ENCODE measurements at regions not wholly inside any gene's neighbourhood (a gene's known extent, or its start where the extent isn't known, plus 50 kb on each side); places are given as distances from the start of the nearest gene placed in this dataset.

DNA sequence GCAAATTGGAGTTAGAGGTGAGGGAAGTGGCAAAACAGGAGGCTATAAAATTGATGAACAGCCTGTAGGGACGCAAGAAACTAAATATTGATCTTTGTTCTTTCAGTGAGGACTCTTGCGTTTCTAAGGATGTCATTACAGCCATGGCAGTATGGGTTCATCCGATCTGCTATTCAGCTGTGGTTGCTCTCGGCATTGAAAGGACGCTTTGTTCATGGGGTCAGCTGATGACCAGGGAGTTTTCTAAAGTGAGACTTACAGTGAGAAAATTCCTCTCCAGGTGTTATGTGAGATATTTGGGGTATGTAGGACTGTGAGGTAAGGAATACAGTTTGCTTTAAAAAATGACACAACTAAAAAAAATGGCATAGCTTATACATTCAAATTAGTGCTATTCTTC lies 52.7 kb upstream of the PELI1 start:
- DNase-seq: peak; percentile 25

DNA sequence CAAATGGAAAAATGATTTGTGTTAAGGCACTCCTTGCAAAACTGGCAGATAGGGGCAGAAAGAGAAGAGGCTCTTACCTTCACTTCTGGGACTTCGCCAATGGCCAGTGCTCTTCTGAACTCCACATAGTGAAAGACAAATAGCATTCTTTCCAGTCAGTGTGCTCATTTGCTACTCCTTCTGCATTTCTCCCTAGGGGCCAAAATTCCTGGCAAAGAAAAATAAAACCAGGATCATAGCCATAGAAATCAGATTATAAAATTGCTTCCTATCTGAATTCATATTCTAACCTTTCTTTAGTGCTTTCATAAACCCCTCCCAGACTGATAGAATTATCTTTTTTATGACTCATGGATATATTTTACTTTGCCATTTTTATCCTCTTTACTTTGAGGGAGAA lies 56.9 kb upstream of the PELI1 start:
- DNase-seq: no peak

DNA sequence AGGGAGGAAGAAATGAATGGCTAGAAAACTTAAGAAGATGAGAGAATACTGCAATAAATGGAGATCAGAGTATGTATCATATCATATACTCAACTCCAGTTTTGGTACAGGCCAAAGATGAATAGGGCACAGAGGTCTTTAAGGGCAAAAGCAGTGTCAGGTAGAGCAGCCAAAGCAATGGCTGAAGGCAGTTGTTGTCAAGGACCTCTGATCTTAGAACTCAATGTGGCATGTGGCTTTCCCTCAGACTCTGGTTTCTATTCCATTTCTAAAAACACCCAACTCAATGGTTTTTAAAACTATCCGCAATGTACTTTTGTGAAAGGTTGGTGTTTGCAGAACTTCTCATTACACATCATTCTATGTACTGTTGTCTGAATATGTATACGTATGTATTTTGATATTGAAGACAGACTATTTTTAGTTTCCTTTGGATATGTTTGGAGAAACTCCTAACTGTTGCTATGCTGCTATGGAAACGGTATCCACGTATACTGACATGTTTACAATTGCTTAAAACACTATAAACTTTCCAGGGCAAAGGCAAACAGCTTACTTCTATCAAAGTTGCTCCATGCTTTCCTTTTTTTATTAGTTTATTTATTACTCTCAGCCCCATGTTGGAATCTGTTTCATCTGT lies 58.1 kb upstream of the PELI1 start:
- no peak for DNase-seq

DNA sequence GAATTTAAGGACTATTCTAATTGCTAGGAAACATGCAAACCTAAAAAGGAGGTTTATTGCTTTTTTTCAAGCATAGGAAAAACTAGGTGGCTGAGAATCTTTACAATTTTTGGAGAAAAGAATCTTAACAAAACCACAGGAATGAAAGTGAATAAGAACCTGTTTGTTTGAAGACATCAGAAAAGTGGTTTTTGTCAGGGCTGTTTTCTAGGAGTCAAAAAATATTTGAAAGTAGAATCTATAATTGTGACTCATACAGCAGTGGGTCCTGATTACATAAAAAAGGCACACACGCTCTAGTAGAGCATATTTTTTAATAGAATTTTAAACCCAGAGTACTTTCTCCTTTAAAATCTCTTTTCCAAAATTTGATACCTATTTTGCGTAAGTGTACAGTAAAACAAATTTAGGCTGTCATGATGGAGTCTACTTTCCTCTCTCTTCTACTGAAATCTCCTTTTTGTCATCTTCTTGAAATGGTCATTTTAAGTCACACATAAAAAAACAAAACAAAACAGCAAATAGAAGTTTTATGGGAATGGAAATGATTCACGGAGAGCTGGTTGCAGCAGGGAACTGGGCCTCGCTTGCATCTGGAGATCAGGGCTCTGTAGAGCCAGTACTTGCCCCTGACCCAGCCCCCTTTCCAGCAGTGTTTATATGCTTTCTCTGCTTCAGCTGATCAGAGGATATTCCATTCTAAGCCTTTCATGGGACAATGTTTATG lies 59.1 kb upstream of the PELI1 start:
- no peak for DNase-seq

DNA sequence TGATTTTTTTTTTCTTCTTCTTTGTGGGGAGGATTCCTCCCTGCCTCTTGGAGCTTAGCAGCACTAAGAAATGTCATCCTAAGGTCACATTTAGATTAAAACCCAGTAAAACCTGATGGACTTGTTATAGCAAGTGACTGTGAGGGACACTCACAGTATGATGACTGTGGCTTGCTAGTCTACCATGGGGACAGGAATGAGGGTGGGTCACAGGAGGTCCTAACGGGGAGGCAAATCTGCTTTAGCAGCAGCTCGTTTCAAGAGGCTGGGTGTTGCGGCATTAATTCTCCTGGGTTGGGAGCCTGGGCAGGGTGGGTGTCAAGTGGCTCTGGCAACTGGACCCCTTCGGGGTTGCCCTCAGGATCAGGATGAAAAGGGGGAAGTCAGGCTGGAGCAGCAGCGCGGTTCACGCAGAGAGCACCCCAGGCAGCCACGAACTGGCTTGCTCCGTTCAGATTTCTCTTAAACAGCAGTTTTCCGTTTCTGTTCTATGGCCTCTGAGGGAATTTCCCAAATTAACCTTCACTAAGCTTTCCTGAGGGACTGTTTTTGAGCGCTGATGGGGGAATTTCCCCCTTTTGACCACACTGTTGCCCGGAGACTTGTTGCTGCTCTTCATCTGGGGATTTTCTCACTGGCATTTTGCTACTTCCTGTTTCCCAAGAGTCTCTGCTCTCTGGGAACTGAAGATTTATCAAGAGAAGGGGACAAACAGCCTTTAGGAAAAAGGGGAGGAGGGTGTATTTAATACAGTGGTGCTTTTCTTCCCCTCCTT lies 59.8 kb upstream of the PELI1 start:
- peak; percentile 56 for DNase-seq

DNA sequence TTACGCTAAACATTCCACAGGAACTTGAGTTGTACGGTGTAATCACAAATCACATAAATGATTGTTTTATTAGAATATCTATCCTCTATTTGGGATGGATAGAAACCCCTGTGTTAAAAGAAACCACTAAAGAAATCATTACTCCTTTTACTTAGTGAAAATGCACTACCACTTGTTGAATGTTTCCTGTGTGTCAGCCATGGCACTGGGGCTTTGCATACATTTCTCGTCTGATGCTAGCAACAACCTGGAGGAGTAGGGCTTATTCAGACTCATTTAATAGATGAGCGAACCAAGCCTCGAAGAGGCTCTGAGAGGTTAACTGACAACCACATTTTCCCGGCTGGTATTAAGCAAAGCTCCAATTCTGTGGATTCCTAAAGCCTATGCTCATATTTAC lies 60.5 kb upstream of the PELI1 start:
- DNase-seq: no peak

DNA sequence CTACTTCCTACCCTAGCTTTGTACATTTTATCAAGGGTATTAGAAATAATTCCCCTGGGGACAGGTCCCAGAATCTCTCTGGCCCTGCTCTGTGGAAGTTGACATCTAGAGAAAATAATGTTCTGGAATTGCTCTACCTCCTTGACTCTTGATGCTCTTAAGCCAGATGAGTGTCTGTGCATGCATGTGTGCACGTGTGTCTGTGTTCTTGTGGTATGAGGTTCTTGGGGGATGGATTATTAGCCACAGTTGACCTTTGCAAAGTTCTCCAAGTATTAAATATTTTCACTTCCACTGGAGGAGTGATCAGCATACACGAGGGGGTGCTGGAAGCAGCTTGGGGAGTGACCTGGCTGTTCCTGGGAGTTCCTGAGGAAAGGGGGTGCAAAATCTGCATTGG lies 61.2 kb upstream of the PELI1 start:
- DNase-seq: no peak

DNA sequence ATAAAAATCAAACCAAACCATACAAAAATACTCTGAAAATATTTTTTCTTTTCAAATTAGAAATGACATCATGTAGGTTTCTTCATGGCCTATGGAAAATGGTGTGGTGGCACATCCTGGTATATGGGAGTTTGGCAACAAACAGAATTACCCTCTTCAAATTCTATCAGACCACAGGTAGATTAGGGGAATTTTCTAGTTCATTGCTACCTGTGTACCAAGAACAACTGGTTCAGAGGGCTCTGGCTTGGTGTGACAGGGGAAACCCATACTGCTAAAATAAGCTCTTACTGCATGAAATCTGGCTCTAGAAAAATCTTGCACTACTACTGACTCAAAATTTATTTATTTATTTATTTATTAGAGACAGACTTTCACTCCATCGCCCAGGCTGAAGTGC lies 63.4 kb upstream of the PELI1 start:
- no peak for DNase-seq

DNA sequence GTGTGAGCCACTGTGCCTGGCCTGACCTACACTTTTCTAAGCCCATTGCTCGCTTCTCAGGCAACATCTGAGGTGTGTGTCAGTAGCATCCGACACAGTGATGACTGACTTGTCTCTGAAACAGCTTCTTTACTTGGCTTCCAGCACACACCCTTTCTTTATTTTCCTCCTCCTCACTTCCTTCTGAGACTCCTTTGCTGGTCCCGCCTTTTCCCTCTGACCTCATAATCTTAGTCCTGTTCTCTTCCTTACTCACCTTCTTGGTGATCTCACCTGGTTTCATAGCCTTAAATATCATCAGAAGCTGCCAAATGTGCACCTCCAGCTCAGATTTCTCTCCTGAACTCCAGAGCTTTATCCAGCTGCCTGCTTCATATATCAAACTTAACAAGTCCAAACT lies 66.6 kb upstream of the PELI1 start:
- no peak for DNase-seq

DNA sequence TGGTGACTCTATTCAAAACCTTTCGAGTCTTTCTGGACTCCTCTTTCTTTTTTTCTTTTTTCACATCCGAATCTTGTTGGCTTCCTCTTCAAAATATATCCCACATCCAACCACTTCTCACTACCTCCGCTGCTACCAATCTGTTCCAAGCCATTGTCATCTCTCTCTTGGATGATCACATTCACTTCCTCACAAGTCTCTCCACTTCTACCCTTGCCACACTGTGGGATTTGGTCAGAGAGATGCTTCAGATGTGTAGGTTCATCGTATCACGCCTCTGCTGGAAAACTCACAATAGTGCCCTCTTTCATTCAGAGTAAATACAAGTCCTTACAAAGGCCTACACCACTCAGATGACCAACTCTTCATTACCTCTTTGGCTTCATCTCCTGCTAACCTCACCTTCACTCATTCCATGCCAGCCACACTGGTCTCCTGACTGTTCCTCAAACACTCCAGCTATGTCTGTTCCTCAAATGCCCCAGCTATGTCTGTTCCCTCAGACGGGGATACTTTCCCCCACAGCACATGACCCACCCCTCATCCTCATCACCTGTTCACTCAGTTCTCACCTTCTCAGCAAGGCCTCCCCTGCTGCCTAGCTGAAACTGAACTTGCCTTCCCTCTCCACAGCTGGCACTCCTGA lies 67.2 kb upstream of the PELI1 start:
- no peak for DNase-seq

DNA sequence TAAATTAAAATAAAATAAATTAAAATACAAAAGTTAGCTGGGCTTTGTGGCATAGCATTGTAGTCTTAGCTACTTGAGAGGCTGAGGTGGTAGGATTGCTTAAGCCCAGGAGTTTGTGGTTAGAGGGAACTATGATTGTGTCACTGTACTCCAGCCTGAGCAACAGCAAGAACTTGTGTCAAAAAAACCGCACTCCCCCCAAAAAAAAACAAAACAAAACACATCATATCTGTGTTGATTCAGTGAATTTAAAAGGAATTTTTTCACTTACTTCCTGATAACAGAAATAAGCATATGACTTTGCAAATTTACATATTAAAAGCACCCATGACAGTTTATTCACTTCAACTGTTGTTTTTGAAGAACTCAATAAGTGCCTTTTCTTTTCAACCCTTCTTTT lies 68.1 kb upstream of the PELI1 start:
- DNase-seq: no peak

DNA sequence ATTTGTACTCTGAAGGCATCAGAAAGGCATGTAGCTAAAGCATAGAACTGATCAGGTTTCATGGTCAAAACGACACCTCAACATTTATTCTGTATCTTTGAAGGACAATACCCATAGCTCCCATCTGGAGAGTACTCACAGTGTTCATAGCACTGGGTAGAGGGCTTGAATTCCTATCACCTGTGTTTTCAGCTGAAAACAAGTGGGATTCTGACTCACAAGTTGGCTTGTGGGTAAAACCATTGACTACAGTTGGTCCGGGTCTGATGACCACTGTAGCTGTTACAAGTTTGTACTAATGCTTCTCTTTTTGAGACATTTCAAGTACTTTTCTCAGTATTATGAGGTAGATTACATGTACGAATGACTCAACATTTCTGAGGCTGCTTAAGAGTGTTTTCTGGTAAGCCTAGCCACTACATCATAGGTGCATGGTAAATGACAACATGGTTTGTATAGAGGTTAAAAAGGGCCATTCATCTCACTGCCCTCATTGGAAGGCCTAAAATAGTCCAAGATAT lies 68.6 kb upstream of the PELI1 start:
- DNase-seq: no peak

DNA sequence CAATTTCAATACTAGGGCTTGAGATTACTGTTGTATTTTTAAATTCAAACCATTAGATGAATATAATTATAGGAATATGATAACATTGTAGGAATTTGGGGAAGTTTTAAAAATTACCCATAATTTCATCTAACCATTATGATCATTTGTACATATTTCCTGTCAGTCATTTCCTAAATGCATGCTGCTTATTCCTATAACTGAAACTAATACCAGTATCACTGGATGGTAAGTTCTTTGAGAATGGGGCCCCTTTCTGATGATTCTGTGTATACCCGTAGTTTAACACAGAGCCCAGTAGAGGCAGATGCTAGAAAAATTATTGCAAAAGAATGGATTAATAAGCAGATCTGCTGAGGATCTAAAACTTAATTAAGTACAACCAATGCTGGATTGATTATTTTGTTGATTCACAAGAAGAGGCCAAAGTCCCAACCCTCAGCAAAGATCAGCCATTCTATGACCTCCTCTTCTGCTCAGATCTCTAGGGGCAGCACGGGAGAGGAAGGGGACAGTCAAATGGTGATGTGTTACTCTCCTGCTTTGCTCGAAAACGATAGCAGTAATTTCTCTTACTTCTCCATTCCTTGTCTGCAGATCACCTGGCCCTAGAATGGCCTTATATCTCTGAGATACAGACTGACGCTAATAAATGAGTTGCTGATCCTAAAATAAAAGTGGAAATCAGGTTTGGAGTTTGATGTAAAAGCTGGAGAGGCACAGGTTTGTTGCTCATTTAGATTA lies 69.5 kb upstream of the PELI1 start:
- no peak for DNase-seq

DNA sequence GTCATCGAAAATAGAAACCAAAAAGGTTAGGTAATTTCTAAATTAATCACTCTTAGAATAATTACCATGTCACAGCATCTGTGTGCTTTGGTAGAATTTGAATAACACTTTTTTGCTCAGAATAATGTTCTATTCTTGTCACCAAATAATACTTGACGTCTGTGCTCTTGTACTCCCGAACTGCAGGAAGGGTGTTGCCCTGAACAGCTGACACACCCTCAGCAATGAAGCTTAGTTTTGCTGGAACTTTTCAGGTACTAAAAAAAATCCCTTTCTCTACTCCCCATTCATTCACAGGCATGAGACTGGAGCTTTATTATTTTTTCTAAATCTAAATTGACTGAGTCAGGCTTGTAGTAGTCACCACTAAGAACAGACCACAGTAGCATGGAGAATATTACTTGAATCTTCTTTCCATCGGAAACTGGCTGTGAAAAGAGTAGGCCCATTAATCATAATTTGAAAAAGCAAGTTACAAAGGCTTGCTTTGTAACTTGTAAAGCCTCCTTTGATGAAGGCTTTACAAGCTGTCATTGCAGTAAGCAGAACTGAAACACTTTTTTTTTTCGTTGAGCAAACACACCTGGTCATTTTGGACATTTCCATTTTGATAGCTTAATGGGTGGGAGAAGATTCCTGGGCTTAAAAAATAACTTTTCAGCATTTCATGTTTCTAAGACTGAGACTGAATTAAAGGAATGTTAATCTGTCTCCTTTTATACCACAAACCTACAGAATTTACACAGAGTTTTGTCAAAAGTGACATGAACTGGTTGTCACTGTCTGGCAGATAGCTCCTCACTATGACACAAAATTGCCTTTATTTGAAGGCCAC lies 70.3 kb upstream of the PELI1 start:
- DNase-seq: no peak

DNA sequence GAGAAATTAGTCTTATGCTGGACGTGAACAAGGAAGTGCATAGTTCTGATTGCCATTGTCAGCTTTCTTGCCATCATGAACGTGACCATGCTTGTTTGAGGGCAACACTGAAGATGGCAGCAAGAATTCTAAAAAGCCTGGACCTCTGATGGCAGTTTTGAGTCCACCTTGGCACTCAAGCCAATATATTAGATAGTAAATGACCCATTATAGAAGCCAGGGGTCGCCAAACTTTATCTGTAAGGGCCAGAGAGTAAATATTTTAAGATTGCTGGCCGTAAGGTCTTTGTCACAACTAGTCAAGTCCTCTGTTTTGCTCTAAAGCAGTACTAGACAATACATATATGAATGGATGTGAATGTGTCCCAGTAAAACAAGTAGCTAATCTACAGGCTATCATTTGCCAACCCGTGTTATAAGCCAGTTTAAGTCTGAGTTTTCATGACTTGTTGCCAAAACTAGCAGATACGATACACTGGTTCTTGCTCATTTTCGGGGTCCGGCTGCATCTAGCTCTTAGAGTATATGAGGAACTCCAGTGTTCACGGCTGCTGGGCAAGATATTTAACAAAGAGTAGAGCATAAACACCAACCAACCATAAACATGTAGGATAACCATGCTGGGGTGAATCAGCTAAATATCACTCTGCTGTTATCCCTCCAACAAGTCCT lies 73.1 kb upstream of the PELI1 start:
- no peak for DNase-seq

DNA sequence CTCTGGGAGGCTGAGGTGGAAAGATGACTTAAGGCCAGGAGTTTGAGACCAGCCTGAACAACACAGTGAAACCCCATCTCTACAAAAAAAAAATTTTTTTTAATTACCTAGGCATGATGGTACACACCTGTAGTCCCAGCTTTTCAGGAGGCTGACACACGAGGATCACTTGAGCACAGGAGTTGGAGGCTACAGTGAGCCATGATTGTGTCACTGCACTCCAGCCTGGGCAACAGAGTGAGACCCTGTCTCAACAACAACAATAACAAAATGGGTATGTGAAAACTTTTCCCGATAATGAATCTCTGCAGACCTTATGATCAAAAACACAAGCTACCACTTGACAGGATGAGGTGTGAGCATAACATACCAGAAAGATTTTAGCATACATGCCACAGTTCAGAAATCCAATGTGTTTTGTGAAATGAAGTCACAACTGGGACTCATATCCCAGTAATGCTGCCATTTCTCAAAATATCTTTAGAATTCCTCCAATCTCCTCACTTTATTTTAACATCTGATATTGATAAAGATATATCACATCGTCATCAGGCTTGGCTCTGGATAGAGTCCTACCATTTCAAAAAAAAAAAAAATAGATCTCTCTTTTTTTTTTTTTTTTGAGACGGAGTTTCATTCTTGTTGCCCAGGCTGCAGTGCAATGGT lies 74.0 kb upstream of the PELI1 start:
- DNase-seq: no peak

DNA sequence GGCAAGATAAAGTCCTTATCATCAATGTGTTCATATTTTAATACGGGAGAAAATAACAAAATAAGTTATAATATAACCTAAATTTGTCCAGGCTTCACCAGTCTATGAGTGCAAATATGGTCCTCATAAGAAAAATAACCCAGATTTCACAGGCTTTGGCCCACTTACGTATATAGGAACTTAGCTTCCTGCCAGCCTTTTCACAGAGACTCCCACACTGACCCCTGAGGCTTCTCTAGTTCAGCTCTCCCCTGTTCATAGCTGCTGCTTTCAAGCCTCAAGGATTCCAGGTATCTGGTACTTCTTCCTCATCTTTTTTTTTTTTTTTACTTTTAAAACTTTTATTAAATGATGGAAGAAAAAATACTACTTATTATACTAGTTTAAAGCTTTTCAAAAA lies 74.9 kb upstream of the PELI1 start:
- DNase-seq: no peak

DNA sequence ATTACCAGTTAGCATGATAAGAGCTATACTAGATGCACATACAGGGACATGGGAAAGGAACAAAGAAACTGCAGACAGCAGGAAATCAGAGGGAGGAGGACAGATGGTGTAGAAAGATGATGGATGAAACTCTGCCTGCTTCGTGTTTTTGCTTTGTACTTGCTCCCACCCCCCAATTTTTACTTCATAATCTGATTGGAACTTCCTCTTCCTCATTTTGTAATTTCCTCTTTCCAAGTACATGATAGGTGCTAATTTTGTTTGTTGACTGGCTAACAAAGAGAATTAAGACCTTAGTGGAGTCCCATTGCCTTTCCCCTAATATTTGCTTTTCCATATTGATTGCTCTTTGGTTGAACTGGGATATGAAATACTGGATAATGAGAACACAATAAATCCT lies 76.0 kb upstream of the PELI1 start:
- DNase-seq: no peak

DNA sequence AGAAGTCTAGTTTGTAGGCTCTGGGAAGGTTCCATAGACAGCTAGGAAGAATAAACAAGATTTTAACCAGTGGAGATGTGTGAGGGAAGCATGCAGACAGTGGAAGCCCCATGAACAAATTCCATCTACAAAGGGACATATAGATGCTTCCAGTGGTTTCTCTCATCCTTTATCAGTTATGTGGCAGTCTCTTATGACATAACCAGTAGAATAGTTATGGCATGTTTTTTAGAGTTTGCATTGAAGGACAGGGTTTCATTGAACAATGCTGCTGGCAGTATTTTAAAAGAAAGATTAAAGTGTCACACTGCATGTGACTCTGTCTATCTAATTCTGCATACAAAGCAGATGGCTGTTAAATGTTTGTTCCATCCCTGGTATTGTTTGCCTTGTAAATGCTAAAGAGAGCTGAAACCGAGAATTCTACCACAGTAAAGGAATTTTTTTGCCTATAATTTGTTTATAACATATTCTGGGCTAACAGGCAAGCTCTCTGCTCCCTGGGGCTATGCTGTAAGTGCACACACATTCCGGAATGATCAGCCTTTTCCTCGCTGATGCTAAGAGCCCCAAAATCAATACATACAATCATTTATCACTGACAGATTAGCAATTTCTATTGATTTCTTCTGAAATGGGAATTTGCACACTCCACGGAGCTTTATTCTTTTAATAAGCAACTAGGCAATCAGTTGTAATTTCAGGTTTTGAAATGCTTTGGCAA lies 76.8 kb upstream of the PELI1 start:
- DNase-seq: no peak

DNA sequence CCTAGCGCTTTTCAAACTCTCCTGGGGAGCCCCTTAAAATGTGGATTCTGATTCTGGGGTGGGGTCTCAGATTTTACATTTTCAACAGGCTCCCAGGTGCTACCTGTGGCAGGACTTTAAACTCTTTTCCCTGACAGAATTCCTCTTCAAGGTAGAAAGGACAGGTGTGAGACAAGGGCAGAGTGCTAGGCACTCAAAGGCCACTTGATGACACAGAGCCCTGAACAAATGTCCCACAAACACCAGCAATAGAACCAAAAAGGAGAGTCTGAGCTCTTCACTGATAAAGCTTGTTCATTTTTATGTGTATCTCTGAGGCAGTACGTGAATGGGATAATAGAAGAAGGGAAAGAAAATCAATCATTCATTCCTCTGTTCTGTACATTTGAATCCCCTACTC lies 77.7 kb upstream of the PELI1 start:
- DNase-seq: no peak

Measured in midbrain (tissue), 1 donor.